GM19463 (cell line): ENCODE measurements at regions not wholly inside any gene's neighbourhood (a gene's known extent, or its start where the extent isn't known, plus 50 kb on each side); places are given as distances from the start of the nearest gene placed in this dataset.
"Not testable (repeated sequence)": the region's sequence is repeated elsewhere in the genome, so short reads cannot be mapped to it uniquely, and the experiment has no call there.

Source experiments
- ATAC-seq: cut with Tn5 transposase; IDR thresholded peaks from one replicate; pipeline ENCODE4 v1.9.1; 2021; ENCODE audit warnings: mild to moderate bottlenecking, moderate library complexity; ENCODE audit not compliant: unreplicated experiment

- ATAC-seq: no peak
These were observed 51.5 kb upstream of the MAP3K1 start for GRCh38 chr5:56763711-56764466.

GRCh38 chr5:56763182-56763581, 52.2 kb upstream of the MAP3K1 start:
- no peak for ATAC-seq

- ATAC-seq: no peak
These were observed 54.0 kb upstream of the MAP3K1 start for GRCh38 chr5:56761151-56761885.

- no peak for ATAC-seq
These were observed 54.6 kb upstream of the MAP3K1 start for GRCh38 chr5:56760723-56761122.

GRCh38 chr5:56759521-56760216, 55.7 kb upstream of the MAP3K1 start:
- no peak for ATAC-seq

- ATAC-seq: no peak
These were observed 58.3 kb upstream of the MAP3K1 start for GRCh38 chr5:56757077-56757476.

- no peak for ATAC-seq
These were observed 60.3 kb upstream of the MAP3K1 start for GRCh38 chr5:56755036-56755555.

GRCh38 chr5:56753588-56753987, 61.8 kb upstream of the MAP3K1 start:
- ATAC-seq: not testable (repeated sequence)

GRCh38 chr5:56751572-56752313, 63.6 kb upstream of the MAP3K1 start:
- no peak for ATAC-seq

- no peak for ATAC-seq
These were observed 65.5 kb upstream of the MAP3K1 start for GRCh38 chr5:56749842-56750241.

GRCh38 chr5:56746553-56747339, 68.6 kb upstream of the MAP3K1 start:
- no peak for ATAC-seq

- no peak for ATAC-seq
These were observed 69.5 kb upstream of the MAP3K1 start for GRCh38 chr5:56745864-56746263.

GRCh38 chr5:56740868-56741267, 74.5 kb upstream of the MAP3K1 start:
- ATAC-seq: no peak

- no peak for ATAC-seq
These were observed 75.4 kb upstream of the MAP3K1 start for GRCh38 chr5:56739990-56740389.

GRCh38 chr5:56737951-56738606, 77.3 kb upstream of the MAP3K1 start:
- ATAC-seq: no peak

- no peak for ATAC-seq
These were observed 78.2 kb upstream of the MAP3K1 start for GRCh38 chr5:56737002-56737621.

- ATAC-seq: no peak
These were observed 79.3 kb upstream of the MAP3K1 start for GRCh38 chr5:56735849-56736641.

GRCh38 chr5:56734091-56734694, 81.2 kb upstream of the MAP3K1 start:
- ATAC-seq: no peak
